Upper lobe of right lung (tissue), 1 donor: ENCODE measurements at regions not wholly inside any gene's neighbourhood (a gene's known extent, or its start where the extent isn't known, plus 50 kb on each side); places are given as distances from the start of the nearest gene placed in this dataset.

Experiments used
- ATAC-seq: fragments of 200-7000 bp; cut with Tn5 transposase; one replicate; pipeline ENCODE4 v1.9.1; 2020; ENCODE audit warnings: mild to moderate bottlenecking, moderate library complexity
- DNase-seq: peaks from one replicate; pipeline ENCODE4 v3.0.0-alpha.2; 2020
- H3K27ac ChIP-seq: fragments of 200-600 bp; one replicate; pipeline ENCODE4 v1.8.0; 2022
- H3K27me3 ChIP-seq: fragments of 200-600 bp; one replicate; pipeline ENCODE4 v1.8.0; 2022; ENCODE audit warnings: mild to moderate bottlenecking
- H3K36me3 ChIP-seq: fragments of 200-600 bp; one replicate; pipeline ENCODE4 v1.8.0; 2022
- H3K4me1 ChIP-seq: fragments of 200-600 bp; one replicate; pipeline ENCODE4 v1.8.0; 2022
- H3K4me3 ChIP-seq: fragments of 200-600 bp; one replicate; pipeline ENCODE4 v1.8.0; 2022; ENCODE audit warnings: mild to moderate bottlenecking
- H3K9me3 ChIP-seq: fragments of 200-600 bp; one replicate; pipeline ENCODE4 v1.8.0; 2022
- intact Hi-C: fragments of 100-400 bp; cut with DNase I; formaldehyde crosslinking; loops from one replicate; pipeline ENCODE4 v1.11.0; 2022
- TF ChIP-seq, protein P1 (sequence below): fragments of 200-600 bp; IDR thresholded peaks from one replicate; pipeline ENCODE4 v1.8.0; 2022; ENCODE audit warnings: antibody characterized with exemption
- donor health status: DM: no; HTN: yes; CAD: no; lungs with severe emphysema.

DNA sequence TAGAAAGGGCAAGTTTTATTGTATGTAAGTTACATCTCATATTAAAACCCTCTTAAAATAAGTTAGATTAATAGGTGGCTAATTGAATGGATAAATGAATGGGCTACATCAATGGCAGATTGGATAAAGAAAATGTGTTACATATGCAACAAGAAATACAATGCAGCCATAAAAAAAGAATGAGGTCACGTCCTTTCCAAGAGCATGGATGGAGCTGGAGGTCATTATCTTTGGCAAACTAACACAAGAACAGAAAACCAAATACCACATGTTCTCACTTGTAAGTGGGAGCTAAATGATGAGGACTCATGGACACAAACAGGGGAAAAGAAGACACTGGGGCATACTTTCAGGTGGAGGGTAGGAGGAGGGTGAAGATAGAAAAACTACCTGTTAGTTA lies 182.2 kb upstream of the GNAI1 start:
- no peak for DNase-seq
- intact Hi-C loops: no loop called here
- TF ChIP-seq, protein P1, sequence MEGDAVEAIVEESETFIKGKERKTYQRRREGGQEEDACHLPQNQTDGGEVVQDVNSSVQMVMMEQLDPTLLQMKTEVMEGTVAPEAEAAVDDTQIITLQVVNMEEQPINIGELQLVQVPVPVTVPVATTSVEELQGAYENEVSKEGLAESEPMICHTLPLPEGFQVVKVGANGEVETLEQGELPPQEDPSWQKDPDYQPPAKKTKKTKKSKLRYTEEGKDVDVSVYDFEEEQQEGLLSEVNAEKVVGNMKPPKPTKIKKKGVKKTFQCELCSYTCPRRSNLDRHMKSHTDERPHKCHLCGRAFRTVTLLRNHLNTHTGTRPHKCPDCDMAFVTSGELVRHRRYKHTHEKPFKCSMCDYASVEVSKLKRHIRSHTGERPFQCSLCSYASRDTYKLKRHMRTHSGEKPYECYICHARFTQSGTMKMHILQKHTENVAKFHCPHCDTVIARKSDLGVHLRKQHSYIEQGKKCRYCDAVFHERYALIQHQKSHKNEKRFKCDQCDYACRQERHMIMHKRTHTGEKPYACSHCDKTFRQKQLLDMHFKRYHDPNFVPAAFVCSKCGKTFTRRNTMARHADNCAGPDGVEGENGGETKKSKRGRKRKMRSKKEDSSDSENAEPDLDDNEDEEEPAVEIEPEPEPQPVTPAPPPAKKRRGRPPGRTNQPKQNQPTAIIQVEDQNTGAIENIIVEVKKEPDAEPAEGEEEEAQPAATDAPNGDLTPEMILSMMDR: no peak
- no peak overlapping the region for H3K27ac ChIP-seq
- H3K4me3 ChIP-seq: no peak overlapping the region
- no peaks in the 10 kb centered on the region for H3K27me3 ChIP-seq
- no peaks in the 10 kb centered on the region for H3K9me3 ChIP-seq
- no peaks in the 10 kb centered on the region for H3K4me1 ChIP-seq
- no peaks in the 10 kb centered on the region for H3K36me3 ChIP-seq
- no peak for ATAC-seq

DNA sequence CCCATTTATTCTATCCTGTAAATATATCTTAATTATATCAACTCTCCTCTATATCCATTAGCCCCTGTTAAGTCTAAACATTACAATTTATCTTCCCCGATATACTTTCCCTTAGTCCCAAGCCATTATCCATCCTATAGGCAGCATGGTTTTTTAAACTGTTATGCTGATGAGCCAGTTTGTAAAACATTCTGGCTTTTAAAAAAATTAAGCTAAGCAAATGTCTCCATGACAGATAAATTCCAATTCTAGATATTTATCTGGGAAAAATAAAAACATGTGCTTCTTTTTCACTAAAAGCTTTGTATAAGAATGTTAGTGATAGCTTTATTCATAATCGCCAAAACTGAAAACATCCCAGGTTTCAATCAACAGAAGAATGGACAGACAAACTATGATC lies 183.2 kb upstream of the GNAI1 start:
- no peak overlapping the region for H3K27ac ChIP-seq
- intact Hi-C loops: no loop called here
- H3K4me3 ChIP-seq: no peak overlapping the region
- no peaks in the 10 kb centered on the region for H3K27me3 ChIP-seq
- DNase-seq (no peak), ATAC-seq (no peak)
- no peaks in the 10 kb centered on the region for H3K4me1 ChIP-seq
- no peaks in the 10 kb centered on the region for H3K9me3 ChIP-seq
- TF ChIP-seq, protein P1: no peak
- no peaks in the 10 kb centered on the region for H3K36me3 ChIP-seq

DNA sequence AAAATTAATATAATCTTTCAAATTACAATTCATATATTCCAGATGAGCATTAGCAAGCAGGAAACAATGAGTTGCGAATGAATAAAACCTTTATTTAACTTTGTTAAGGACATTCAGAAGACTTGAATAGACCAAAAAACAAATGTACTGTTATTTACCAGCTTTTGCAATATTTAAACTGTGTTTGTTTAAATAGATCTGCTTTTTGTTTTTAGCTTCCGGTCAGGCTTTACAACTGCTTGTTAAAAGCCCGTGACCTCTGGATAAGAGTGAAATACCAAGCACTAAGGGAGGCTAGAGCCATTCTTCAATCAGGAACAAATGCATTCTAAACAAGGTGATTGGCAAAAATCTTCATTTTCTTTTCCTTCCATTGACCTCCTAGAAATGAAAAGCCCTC lies 184.9 kb upstream of the GNAI1 start:
- Histone ChIP-seq H3K36me3 (no peaks in the 10 kb centered on the region), H3K4me1 (no peaks in the 10 kb centered on the region), H3K9me3 (no peaks in the 10 kb centered on the region), H3K4me3 (no peak overlapping the region), H3K27me3 (no peaks in the 10 kb centered on the region), H3K27ac (no peak overlapping the region)
- TF ChIP-seq, protein P1: no peak
- DNase-seq (no peak), ATAC-seq (no peak)
- intact Hi-C loops: no loop called here

DNA sequence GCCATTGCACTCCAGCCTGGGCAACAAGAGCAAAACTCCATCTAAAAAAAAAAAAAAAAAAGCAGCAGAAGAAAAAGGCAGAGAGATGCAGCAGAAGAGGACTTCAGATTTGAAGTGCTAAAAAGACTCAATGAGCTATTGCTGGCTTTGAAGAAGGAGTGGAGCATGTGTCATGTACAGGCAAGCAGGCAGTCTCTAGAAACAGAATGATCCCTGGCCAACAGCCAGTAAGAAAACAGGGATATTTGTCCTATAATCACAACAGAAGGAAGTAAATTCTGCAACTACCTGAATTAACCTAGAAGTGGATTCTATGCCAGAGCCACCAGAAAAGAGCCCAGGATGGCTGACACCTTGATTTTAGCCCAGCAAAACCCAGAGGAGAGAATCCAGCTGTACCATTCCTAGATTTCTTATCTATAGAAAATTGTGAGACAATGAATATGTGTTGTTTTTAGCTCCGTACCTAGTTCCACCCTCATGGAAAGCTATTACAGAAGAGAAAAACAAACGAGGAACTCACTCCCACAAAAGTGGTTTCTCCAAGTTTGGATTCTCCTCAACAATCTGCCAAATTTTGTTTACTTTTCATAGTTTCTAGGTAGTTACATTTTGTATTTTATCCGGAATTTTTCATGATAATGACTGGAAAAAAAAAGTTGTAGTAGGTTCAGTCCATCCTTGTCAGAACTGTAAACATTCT lies 198.2 kb upstream of the GNAI1 start:
- H3K36me3 ChIP-seq: no peaks in the 10 kb centered on the region
- no peaks in the 10 kb centered on the region for H3K4me1 ChIP-seq
- H3K4me3 ChIP-seq: no peak overlapping the region
- no peak for ATAC-seq
- intact Hi-C loops: no loop called here
- no peak for DNase-seq
- TF ChIP-seq, protein P1: no peak
- no peak overlapping the region for H3K27ac ChIP-seq
- H3K9me3 ChIP-seq: no peaks in the 10 kb centered on the region
- H3K27me3 ChIP-seq: no peaks in the 10 kb centered on the region

DNA sequence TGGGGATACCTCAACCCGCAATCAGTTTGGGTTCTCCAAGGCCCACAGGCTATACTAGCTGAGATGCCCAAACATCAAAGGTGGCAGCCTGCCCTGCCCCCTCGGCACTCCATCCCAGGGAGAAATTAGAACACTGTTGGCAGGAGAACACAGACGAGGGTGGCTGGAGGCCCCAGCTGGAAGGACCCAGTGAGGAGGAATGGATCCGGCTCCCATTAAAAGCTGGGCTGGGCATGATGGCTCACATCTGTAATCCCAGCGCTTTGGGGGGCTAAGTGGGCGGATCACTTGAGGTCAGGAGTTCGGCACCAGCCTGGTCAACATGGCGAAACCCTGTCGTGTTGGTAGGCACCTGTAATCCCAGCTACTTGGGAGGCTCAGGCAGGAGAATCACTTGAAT lies 199.9 kb upstream of the GNAI1 start:
- TF ChIP-seq, protein P1: no peak
- no peak for ATAC-seq
- no peak overlapping the region for H3K4me3 ChIP-seq

DNA sequence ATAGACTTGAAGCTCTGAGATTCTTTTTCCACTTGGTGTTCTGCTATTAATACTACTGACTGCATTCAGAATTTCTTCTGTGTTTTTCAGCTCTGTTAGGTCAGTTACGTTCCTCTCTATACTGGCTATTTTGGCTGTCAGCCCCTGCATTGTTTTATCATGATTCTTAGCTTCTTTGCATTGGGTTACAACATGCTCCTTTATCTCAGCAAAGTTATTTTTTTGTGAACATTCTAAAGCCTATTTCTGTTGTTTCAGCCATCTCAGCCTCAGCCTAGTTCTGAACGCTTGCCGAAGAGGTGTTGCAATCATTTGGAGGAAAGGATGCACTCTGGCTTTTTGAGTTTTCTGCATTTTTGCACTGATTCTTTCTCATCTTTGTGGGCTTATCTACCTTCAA lies 201.5 kb upstream of the GNAI1 start:
- Histone ChIP-seq H3K27ac (no peak overlapping the region), H3K27me3 (no peaks in the 10 kb centered on the region), H3K36me3 (no peaks in the 10 kb centered on the region), H3K9me3 (no peaks in the 10 kb centered on the region), H3K4me3 (no peak overlapping the region), H3K4me1 (no peaks in the 10 kb centered on the region)
- ATAC-seq: no peak
- no peak for DNase-seq
- TF ChIP-seq, protein P1: no peak
- intact Hi-C loops: no loop called here

More for the DNA sequence above, 199.9 kb upstream of the GNAI1 start:
- no peak for DNase-seq
- no peaks in the 10 kb centered on the region for H3K4me1 ChIP-seq
- H3K27me3 ChIP-seq: no peaks in the 10 kb centered on the region
- intact Hi-C loops: no loop called here
- H3K27ac ChIP-seq: no peak overlapping the region
- no peaks in the 10 kb centered on the region for H3K9me3 ChIP-seq
- H3K36me3 ChIP-seq: no peaks in the 10 kb centered on the region
